ENCODE measurements at regions not wholly inside any gene's neighbourhood (a gene's known extent, or its start where the extent isn't known, plus 50 kb on each side); places are given as distances from the start of the nearest gene placed in this dataset.

GRCh38 chr1:3978196-3978989 is 78.3 kb upstream of the C1orf174 start:
- Histone ChIP-seq H3K27ac (ENCODE audit: low read depth, low read length) (no peak overlapping the region), H3K9ac (ENCODE audit: low read length) (no peak overlapping the region), H3K27me3 (ENCODE audit: control insufficient read depth, insufficient read depth, low read length) (no peaks in the 10 kb centered on the region), H3K9me3 (ENCODE audit: control insufficient read depth, insufficient read depth, low read depth, low read length) (no peaks in the 10 kb centered on the region), H3K4me3 (ENCODE audit: low read depth, low read length) (no peak overlapping the region), H3K36me3 (ENCODE audit: control insufficient read depth, insufficient read depth, low read length) (no peaks in the 10 kb centered on the region), H3K4me1 (ENCODE audit: control insufficient read depth, insufficient read depth, low read length) (no peaks in the 10 kb centered on the region)

- Histone ChIP-seq H3K9ac (ENCODE audit: low read length) (no peak overlapping the region), H3K4me3 (ENCODE audit: low read depth, low read length) (no peak overlapping the region), H3K27me3 (ENCODE audit: control insufficient read depth, insufficient read depth, low read length) (no peaks in the 10 kb centered on the region), H3K9me3 (ENCODE audit: control insufficient read depth, insufficient read depth, low read depth, low read length) (no peaks in the 10 kb centered on the region), H3K36me3 (ENCODE audit: control insufficient read depth, insufficient read depth, low read length) (no peaks in the 10 kb centered on the region), H3K27ac (ENCODE audit: low read depth, low read length) (no peak overlapping the region), H3K4me1 (ENCODE audit: control insufficient read depth, insufficient read depth, low read length) (no peaks in the 10 kb centered on the region)
Observed at GRCh38 chr1:3978990-3979325, 78.9 kb upstream of the C1orf174 start.

- Histone ChIP-seq H3K9me3 (ENCODE audit: control insufficient read depth, insufficient read depth, low read depth, low read length) (no peaks in the 10 kb centered on the region), H3K27ac (ENCODE audit: low read depth, low read length) (no peak overlapping the region), H3K4me3 (ENCODE audit: low read depth, low read length) (no peak overlapping the region), H3K9ac (ENCODE audit: low read length) (no peak overlapping the region), H3K27me3 (ENCODE audit: control insufficient read depth, insufficient read depth, low read length) (no peaks in the 10 kb centered on the region), H3K36me3 (ENCODE audit: control insufficient read depth, insufficient read depth, low read length) (no peaks in the 10 kb centered on the region), H3K4me1 (ENCODE audit: control insufficient read depth, insufficient read depth, low read length) (no peaks in the 10 kb centered on the region)
Observed at GRCh38 chr1:3981261-3981660, 81.2 kb upstream of the C1orf174 start.

GRCh38 chr1:3981746-3982505 is 81.9 kb upstream of the C1orf174 start:
- H3K27ac ChIP-seq (ENCODE audit: low read depth, low read length) = no peak overlapping the region
- H3K27me3 ChIP-seq (ENCODE audit: control insufficient read depth, insufficient read depth, low read length) = no peaks in the 10 kb centered on the region
- no peaks in the 10 kb centered on the region for H3K4me1 ChIP-seq (ENCODE audit: control insufficient read depth, insufficient read depth, low read length)
- H3K9ac ChIP-seq (ENCODE audit: low read length) = no peak overlapping the region
- H3K4me3 ChIP-seq (ENCODE audit: low read depth, low read length) = no peak overlapping the region
- no peaks in the 10 kb centered on the region for H3K9me3 ChIP-seq (ENCODE audit: control insufficient read depth, insufficient read depth, low read depth, low read length)
- H3K36me3 ChIP-seq (ENCODE audit: control insufficient read depth, insufficient read depth, low read length) = no peaks in the 10 kb centered on the region

GRCh38 chr1:3983181-3983580 is 83.1 kb upstream of the C1orf174 start:
- no peak overlapping the region for H3K9ac ChIP-seq (ENCODE audit: low read length)
- no peaks in the 10 kb centered on the region for H3K36me3 ChIP-seq (ENCODE audit: control insufficient read depth, insufficient read depth, low read length)
- no peaks in the 10 kb centered on the region for H3K27me3 ChIP-seq (ENCODE audit: control insufficient read depth, insufficient read depth, low read length)
- no peak overlapping the region for H3K27ac ChIP-seq (ENCODE audit: low read depth, low read length)
- H3K9me3 ChIP-seq (ENCODE audit: control insufficient read depth, insufficient read depth, low read depth, low read length) = no peaks in the 10 kb centered on the region
- H3K4me3 ChIP-seq (ENCODE audit: low read depth, low read length) = no peak overlapping the region
- H3K4me1 ChIP-seq (ENCODE audit: control insufficient read depth, insufficient read depth, low read length) = no peaks in the 10 kb centered on the region

GRCh38 chr1:3984586-3984985 is 84.5 kb upstream of the C1orf174 start:
- Histone ChIP-seq H3K27ac (ENCODE audit: low read depth, low read length) (no peak overlapping the region), H3K9me3 (ENCODE audit: control insufficient read depth, insufficient read depth, low read depth, low read length) (no peaks in the 10 kb centered on the region), H3K36me3 (ENCODE audit: control insufficient read depth, insufficient read depth, low read length) (no peaks in the 10 kb centered on the region), H3K4me1 (ENCODE audit: control insufficient read depth, insufficient read depth, low read length) (no peaks in the 10 kb centered on the region), H3K9ac (ENCODE audit: low read length) (no peak overlapping the region), H3K4me3 (ENCODE audit: low read depth, low read length) (no peak overlapping the region), H3K27me3 (ENCODE audit: control insufficient read depth, insufficient read depth, low read length) (no peaks in the 10 kb centered on the region)

- no peaks in the 10 kb centered on the region for H3K36me3 ChIP-seq (ENCODE audit: control insufficient read depth, insufficient read depth, low read length)
- H3K4me1 ChIP-seq (ENCODE audit: control insufficient read depth, insufficient read depth, low read length) = no peaks in the 10 kb centered on the region
- H3K27ac ChIP-seq (ENCODE audit: low read depth, low read length) = no peak overlapping the region
- H3K4me3 ChIP-seq (ENCODE audit: low read depth, low read length) = no peak overlapping the region
- no peak overlapping the region for H3K9ac ChIP-seq (ENCODE audit: low read length)
- H3K9me3 ChIP-seq (ENCODE audit: control insufficient read depth, insufficient read depth, low read depth, low read length) = no peaks in the 10 kb centered on the region; the same call in 1 of the 2 replicates
- H3K27me3 ChIP-seq (ENCODE audit: control insufficient read depth, insufficient read depth, low read length) = no peaks in the 10 kb centered on the region
Observed at GRCh38 chr1:3986686-3987218, 86.7 kb upstream of the C1orf174 start.

GRCh38 chr1:3987669-3988235 is 87.7 kb upstream of the C1orf174 start:
- no peak overlapping the region for H3K9ac ChIP-seq (ENCODE audit: low read length)
- H3K9me3 ChIP-seq (ENCODE audit: control insufficient read depth, insufficient read depth, low read depth, low read length) = no peaks in the 10 kb centered on the region; the same call in 1 of the 2 replicates
- no peaks in the 10 kb centered on the region for H3K4me1 ChIP-seq (ENCODE audit: control insufficient read depth, insufficient read depth, low read length)
- no peaks in the 10 kb centered on the region for H3K27me3 ChIP-seq (ENCODE audit: control insufficient read depth, insufficient read depth, low read length)
- no peak overlapping the region for H3K4me3 ChIP-seq (ENCODE audit: low read depth, low read length)
- H3K36me3 ChIP-seq (ENCODE audit: control insufficient read depth, insufficient read depth, low read length) = no peaks in the 10 kb centered on the region
- no peak overlapping the region for H3K27ac ChIP-seq (ENCODE audit: low read depth, low read length)

- no peaks in the 10 kb centered on the region; the same call in 1 of the 2 replicates for H3K9me3 ChIP-seq (ENCODE audit: control insufficient read depth, insufficient read depth, low read depth, low read length)
- H3K36me3 ChIP-seq (ENCODE audit: control insufficient read depth, insufficient read depth, low read length) = no peaks in the 10 kb centered on the region
- H3K9ac ChIP-seq (ENCODE audit: low read length) = no peak overlapping the region
- H3K27me3 ChIP-seq (ENCODE audit: control insufficient read depth, insufficient read depth, low read length) = no peaks in the 10 kb centered on the region
- H3K27ac ChIP-seq (ENCODE audit: low read depth, low read length) = no peak overlapping the region
- H3K4me1 ChIP-seq (ENCODE audit: control insufficient read depth, insufficient read depth, low read length) = no peaks in the 10 kb centered on the region
- H3K4me3 ChIP-seq (ENCODE audit: low read depth, low read length) = no peak overlapping the region
Observed at GRCh38 chr1:3988431-3988830, 88.4 kb upstream of the C1orf174 start.

- no peak overlapping the region for H3K27ac ChIP-seq (ENCODE audit: low read depth, low read length)
- no peak overlapping the region for H3K4me3 ChIP-seq (ENCODE audit: low read depth, low read length)
- H3K9me3 ChIP-seq (ENCODE audit: control insufficient read depth, insufficient read depth, low read depth, low read length) = no peaks in the 10 kb centered on the region; the same call in 1 of the 2 replicates
- no peaks in the 10 kb centered on the region for H3K27me3 ChIP-seq (ENCODE audit: control insufficient read depth, insufficient read depth, low read length)
- no peak overlapping the region for H3K9ac ChIP-seq (ENCODE audit: low read length)
- H3K36me3 ChIP-seq (ENCODE audit: control insufficient read depth, insufficient read depth, low read length) = no peaks in the 10 kb centered on the region
- no peaks in the 10 kb centered on the region for H3K4me1 ChIP-seq (ENCODE audit: control insufficient read depth, insufficient read depth, low read length)
Observed at GRCh38 chr1:3989465-3989864, 89.4 kb upstream of the C1orf174 start.

- Histone ChIP-seq H3K9me3 (ENCODE audit: control insufficient read depth, insufficient read depth, low read depth, low read length) (no peaks in the 10 kb centered on the region; the same call in 1 of the 2 replicates), H3K4me3 (ENCODE audit: low read depth, low read length) (no peak overlapping the region), H3K27me3 (ENCODE audit: control insufficient read depth, insufficient read depth, low read length) (no peaks in the 10 kb centered on the region)
Observed at GRCh38 chr1:3992103-3992556, 92.1 kb upstream of the C1orf174 start.

More at GRCh38 chr1:3992103-3992556, 92.1 kb upstream of the C1orf174 start:
- H3K9ac ChIP-seq (ENCODE audit: low read length) = no peak overlapping the region
- H3K27ac ChIP-seq (ENCODE audit: low read depth, low read length) = no peak overlapping the region
- H3K4me1 ChIP-seq (ENCODE audit: control insufficient read depth, insufficient read depth, low read length) = no peaks in the 10 kb centered on the region
- H3K36me3 ChIP-seq (ENCODE audit: control insufficient read depth, insufficient read depth, low read length) = no peaks in the 10 kb centered on the region

Data from HUES6 (cell line).